OCI-LY3 (cell line): ENCODE measurements at regions not wholly inside any gene's neighbourhood (a gene's known extent, or its start where the extent isn't known, plus 50 kb on each side); places are given as distances from the start of the nearest gene placed in this dataset.

Source experiments
- EZH2phosphoT487 ChIP-seq: fragments of 200-600 bp; shearing (Covaris generic); IDR thresholded peaks from 2 replicates; pipeline ENCODE4 v1.6.1; 2018; ENCODE audit warnings: antibody characterized with exemption, mixed run types, low read depth
- TF ChIP-seq, protein P1 (sequence below): fragments of 200-600, 300-600 bp; sonication (generic); IDR thresholded peaks from 2 replicates; pipeline ENCODE4 v1.5.1; 2014; ENCODE audit warnings: antibody characterized with exemption, low read length, low read depth

DNA sequence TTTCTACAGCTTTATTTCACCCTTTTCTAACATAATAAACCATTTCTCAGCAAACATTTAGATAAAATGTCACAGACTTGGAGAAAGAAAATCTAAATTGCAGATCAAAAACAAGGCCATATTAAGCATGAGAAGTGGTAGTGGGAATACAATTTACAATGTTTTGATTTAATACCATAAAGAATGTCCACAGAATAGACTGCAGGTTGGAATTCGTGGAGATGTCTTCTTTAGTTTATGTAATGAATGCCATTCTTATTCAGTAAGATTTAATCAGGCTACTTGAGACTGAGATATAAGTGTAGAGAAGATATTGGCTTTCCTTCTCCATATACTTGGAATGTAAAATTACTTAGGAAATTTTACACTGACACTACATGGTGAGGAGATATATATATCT lies 91.9 kb upstream of the ZFP42 start:
- TF ChIP-seq, protein P1, sequence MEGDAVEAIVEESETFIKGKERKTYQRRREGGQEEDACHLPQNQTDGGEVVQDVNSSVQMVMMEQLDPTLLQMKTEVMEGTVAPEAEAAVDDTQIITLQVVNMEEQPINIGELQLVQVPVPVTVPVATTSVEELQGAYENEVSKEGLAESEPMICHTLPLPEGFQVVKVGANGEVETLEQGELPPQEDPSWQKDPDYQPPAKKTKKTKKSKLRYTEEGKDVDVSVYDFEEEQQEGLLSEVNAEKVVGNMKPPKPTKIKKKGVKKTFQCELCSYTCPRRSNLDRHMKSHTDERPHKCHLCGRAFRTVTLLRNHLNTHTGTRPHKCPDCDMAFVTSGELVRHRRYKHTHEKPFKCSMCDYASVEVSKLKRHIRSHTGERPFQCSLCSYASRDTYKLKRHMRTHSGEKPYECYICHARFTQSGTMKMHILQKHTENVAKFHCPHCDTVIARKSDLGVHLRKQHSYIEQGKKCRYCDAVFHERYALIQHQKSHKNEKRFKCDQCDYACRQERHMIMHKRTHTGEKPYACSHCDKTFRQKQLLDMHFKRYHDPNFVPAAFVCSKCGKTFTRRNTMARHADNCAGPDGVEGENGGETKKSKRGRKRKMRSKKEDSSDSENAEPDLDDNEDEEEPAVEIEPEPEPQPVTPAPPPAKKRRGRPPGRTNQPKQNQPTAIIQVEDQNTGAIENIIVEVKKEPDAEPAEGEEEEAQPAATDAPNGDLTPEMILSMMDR = no peak
- no peak for TF ChIP-seq EZH2phosphoT487
